GM10266 (cell line): ENCODE measurements at regions not wholly inside any gene's neighbourhood (a gene's known extent, or its start where the extent isn't known, plus 50 kb on each side); places are given as distances from the start of the nearest gene placed in this dataset.

Experiments used
- DNase-seq: peaks from one replicate; pipeline ENCODE4 v3.0.0; 2012; ENCODE audit errors: extremely low spot score
- TF ChIP-seq, protein P1 (sequence below): IDR thresholded peaks from 2 replicates; pipeline ENCODE4 v1.5.1; 2012; ENCODE audit warnings: mild to moderate bottlenecking, low read depth; ENCODE audit not compliant: control insufficient read depth, insufficient read depth; ENCODE audit errors: missing control alignments

DNA sequence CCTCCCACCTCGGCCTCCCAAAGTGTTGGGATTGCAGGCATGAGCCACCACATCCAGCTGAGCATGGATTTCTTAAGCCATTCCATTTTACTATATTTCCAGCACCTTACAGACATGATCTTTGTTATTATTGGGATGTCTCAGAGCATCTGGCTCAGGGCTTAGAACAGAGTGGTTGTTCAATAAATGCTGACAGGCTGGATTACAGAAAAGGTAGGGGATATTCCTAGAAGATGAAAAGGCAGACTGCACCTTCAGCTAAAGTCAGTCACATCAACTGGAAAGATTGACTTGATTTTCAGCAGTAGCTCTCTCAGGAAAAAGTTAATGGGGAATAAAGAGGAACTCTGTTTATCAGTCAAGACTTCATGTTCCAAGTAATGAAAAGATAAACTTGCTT, 360.3 kb upstream of the ERCC4 start:
- no peak for DNase-seq
- TF ChIP-seq, protein P1, sequence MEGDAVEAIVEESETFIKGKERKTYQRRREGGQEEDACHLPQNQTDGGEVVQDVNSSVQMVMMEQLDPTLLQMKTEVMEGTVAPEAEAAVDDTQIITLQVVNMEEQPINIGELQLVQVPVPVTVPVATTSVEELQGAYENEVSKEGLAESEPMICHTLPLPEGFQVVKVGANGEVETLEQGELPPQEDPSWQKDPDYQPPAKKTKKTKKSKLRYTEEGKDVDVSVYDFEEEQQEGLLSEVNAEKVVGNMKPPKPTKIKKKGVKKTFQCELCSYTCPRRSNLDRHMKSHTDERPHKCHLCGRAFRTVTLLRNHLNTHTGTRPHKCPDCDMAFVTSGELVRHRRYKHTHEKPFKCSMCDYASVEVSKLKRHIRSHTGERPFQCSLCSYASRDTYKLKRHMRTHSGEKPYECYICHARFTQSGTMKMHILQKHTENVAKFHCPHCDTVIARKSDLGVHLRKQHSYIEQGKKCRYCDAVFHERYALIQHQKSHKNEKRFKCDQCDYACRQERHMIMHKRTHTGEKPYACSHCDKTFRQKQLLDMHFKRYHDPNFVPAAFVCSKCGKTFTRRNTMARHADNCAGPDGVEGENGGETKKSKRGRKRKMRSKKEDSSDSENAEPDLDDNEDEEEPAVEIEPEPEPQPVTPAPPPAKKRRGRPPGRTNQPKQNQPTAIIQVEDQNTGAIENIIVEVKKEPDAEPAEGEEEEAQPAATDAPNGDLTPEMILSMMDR = no peak

DNA sequence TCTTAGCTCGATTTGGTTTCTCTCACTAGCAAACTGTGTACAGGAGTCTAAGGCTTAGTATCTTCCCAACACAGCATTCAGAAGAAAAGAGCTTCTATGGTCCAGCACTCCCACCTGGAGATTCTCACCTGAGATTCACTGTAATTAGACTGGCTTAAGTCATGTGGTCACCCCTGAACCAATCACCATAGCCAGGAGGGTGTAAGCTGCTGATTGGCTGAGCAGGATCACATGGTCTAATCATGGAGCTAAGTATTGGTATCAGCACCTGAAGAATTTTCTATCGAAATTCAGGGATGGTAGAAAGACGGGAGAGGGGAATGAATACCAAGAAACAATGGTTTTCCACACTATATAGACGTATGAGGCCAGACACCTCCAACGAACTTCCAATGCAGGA, 359.8 kb upstream of the ERCC4 start:
- no peak for DNase-seq
- TF ChIP-seq, protein P1 = no peak

DNA sequence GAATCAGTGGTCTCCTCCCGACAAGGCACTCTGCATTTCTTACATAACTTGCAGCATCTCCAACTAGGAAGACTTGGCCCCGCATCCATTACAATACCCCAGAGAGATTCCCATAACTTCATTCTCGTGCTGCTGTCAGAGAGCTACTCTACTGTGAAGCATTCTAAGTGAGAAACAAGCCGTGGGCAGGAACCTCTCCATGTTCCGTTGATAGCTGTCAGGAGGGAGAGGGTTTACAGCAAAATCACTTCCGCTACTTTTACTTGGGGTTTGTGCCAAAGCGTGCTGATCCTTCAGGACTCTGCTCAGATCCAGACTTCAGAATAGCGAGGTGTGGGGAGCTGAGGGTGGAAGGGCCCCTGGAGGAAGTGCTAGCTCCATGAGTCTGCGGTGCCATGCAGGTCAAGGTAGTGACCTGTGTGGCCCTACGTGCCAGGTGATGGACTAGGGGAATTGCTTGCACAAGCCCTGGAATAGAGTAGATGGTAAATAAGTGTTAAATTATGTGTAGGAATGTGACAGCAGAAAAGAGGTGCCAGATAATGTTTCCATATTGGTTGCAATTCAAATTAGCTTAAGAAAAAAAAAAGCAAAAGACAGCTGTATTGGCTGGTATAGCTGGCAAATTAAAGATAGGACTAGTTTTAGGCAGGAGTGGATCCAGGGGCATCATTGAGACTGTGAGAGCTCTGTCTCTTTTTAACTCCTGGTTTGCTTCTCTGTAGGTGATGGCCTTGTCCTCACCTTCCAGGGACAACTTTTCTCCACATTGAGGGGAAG, 358.5 kb upstream of the ERCC4 start:
- TF ChIP-seq, protein P1 = no peak

DNA sequence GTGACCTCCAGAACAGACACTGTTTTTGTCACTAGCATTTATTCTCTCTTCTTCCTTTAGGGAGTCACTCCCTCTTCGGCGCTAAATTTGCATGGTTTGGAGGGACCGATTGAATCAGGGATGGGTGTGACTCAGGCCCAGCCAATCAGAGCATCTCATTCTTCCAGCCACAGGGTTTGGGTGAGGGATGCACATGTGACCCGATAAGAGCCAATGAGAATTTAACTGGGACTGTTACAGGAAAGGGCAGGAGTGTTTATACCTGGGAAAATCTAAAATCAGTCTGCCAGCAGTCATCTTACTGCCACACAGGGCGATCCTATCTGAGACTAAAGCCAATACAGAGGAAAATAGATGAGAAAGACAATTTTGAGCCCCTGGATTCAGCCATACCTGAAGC, 351.2 kb upstream of the ERCC4 start:
- TF ChIP-seq, protein P1 = no peak

More for the DNA sequence above, 358.5 kb upstream of the ERCC4 start:
- no peak for DNase-seq

DNA sequence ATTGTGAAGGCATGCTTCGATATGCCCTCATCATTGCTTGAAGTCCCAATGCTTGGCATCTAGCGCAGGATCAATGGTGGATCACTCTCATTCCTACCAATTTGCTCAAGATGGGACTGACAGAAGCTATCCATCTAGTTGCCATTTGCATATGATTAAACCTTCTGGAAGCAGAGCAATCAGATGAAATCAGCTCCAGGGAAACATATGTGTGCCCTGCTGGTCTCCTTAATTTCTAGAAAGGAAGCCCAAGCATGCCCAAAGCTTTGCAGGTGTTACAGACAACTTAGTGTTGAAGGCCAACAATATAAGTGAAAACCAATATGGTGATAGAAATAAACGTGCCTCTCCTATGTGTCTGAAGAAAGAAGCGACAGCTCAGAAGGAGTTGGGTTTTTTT, 350.0 kb upstream of the ERCC4 start:
- no peak for DNase-seq
- TF ChIP-seq, protein P1 = no peak

More for the DNA sequence above, 351.2 kb upstream of the ERCC4 start:
- no peak for DNase-seq

DNA sequence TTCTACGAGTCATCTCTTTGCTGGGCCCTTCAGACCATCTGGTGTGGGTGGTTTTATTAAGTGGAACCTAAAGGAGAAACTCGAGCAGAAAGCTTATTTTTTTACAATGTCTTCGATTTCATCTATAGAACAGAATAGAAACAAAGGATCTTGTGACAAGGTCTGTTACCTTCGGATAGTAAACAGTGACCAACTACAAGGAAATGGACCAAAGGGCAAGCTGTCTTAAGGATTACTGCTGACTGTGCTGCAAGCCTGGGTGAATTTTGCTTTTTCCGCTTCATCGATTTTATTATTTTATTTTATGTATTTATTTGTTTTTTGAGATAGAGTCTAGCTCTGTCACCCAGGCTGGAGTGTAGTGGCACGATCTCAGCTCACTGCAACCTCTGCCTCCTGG, 348.9 kb upstream of the ERCC4 start:
- no peak for DNase-seq

DNA sequence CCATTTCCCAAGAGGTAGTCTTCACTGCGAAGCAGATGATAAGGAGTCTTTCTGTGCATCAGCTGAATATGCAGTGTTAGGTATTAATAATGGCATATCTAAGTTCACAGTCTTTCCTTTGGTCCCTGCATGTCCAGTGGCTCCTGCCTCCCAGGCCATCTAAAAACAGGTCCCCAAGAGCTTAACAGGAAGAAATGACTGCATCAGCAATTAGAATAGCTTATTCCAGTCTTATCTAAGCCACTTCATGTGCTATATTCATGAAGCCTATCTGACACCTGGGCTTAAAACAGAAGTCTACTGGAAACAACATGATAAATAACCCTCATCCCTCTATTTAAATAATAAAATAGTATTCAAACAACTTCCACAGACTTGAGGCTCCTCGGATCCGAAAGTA, 346.1 kb upstream of the ERCC4 start:
- DNase-seq = no peak
- TF ChIP-seq, protein P1 = no peak

More for the DNA sequence above, 348.9 kb upstream of the ERCC4 start:
- TF ChIP-seq, protein P1 = no peak
